GM18519 (cell line): ENCODE measurements at regions not wholly inside any gene's neighbourhood (a gene's known extent, or its start where the extent isn't known, plus 50 kb on each side); places are given as distances from the start of the nearest gene placed in this dataset.
"Not testable (repeated sequence)": the region's sequence is repeated elsewhere in the genome, so short reads cannot be mapped to it uniquely, and the experiment has no call there.

Experiments
- ATAC-seq: cut with Tn5 transposase; IDR thresholded peaks from one replicate; pipeline ENCODE4 v1.9.1; 2021; ENCODE audit warnings: mild to moderate bottlenecking, moderate library complexity; ENCODE audit not compliant: unreplicated experiment, low FRiP score

DNA sequence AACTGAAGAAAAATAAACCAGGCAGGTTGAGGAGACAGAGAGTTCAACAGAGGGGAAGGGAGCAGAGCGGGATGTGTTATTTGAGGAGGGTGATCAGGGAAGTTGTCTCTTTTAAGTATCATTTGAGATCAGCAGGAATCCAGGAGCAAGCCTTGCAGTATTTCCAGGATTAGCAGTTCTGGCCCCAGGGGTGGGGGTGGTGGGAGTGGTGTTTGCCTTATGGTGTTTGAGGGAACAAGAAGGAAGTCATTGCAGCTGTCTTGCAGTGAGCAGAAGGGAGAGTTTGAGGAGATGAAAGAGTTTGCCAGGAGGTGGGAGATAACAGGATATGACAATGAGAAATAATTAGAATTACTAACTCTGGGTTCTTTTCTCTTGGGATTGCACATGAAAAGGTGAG, 418.6 kb downstream of the NELL2 start:
- ATAC-seq: no peak

DNA sequence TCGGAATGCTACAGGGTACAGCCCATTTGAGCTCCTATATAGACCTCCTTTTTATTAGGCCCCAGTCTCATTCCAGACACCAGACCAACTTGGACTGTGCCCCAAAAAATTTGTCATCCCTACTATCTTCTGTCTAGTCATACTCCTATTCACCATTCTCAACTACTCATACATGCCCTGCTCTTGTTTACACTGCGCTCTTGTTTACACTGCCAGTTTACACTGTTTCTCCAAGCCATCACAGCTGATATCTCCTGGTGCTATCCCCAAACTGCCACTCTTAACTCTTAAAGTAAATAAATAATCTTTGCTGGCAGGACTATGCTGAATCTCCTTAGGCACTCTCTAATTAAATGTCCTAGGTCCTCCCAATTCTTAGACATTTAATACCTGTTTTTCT, 421.2 kb downstream of the NELL2 start:
- not testable (repeated sequence) for ATAC-seq

DNA sequence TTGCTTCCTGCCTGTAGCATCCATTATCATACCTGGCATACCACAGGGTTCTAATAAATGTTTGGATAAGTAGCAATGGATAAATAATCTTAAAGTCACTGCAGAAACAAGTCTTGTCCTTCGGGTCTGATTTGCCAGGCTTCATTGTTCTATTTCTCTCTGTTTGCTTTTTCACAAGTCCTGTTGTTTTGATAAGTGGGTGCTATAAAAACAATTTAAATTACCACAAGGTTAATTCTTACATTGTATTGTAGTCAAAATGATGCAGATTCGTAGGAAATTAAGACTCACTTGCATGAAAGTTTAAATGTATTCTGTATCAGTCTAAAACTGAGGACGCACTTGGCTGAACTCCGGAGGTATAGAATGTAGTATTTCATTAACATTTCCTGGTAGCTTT, 429.9 kb downstream of the NELL2 start:
- ATAC-seq: no peak

DNA sequence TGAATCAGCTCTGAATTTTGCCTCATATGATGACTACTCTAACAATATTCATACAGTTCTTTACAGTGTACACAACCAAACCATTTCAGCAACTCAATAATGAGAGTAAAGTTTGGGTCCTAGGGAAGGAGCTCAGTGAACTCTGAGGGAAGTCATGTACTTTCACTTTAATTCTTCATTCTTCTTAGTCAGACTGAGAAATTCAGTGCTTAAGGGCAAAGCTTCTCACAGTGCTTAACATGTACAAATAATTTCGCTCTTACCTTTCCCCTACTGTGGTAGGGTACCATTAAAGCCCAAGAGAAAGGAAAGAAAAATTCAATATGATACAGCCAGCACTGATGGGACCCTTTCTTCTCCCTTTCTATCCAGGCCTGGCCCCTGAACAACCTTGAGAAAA, 435.0 kb downstream of the NELL2 start:
- ATAC-seq: peak; percentile 78
